ENCODE measurements at regions not wholly inside any gene's neighbourhood (a gene's known extent, or its start where the extent isn't known, plus 50 kb on each side); places are given as distances from the start of the nearest gene placed in this dataset.

DNA sequence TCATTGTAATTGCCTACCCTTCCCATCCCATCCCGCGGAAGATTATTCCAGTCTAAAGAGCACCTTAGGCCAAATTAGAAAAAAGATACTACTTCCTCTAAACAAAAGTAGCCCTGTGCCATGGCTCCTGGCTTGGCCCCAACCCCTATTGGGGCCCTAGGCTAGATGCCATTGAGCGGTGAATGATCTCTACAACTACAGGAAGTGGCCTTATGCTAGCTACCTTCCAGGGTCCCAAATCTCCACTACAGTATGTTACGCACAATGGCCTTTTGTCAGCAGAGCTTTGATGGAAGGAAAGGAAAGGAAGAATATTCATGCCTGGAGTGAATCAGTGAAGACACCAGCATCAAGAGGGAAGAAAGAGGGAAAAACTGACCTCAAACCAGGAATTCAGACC, 73.3 kb upstream of the OSMR start:
- no peaks in the 10 kb centered on the region for H3F3A ChIP-seq (replicated peaks; ENCODE audit: insufficient read depth)
- no peaks in the 10 kb centered on the region for H3K9me3 ChIP-seq
- no peaks in the 10 kb centered on the region for H3K79me2 ChIP-seq (ENCODE audit: insufficient read depth)
- no peak overlapping the region for H3K9ac ChIP-seq
- no peak overlapping the region for H3K27ac ChIP-seq (ENCODE audit: low read depth in 2 of 2, low read length in 1 of 2)
- no peak overlapping the region for H2AFZ ChIP-seq (ENCODE audit: low read depth)
- no peak overlapping the region for H3K4me2 ChIP-seq
- ChIA-PET POLR2A (no interaction called here), CTCF (interaction anchor here (1.0 kb wide), 1 partner anchor 330 kb away, joined by 3 read pairs; no protein-coding TSS in a partner anchor)
- no peaks in the 10 kb centered on the region for H3K4me1 ChIP-seq (ENCODE audit: control insufficient read depth in 1 of 2, insufficient read depth in 2 of 2, low read depth in 1 of 2, low read length in 1 of 2)
- no peaks in the 10 kb centered on the region for H3K9me2 ChIP-seq
- no peaks in the 10 kb centered on the region for H3K36me3 ChIP-seq (replicated peaks in 1 of 2; ENCODE audit: control insufficient read depth in 1 of 2, insufficient read depth in 2 of 2, low read length in 1 of 2)
- H3K4me3 ChIP-seq (ENCODE audit: low read depth in 2 of 2, low read length in 1 of 2) = no peak overlapping the region
- TF ChIP-seq SMC3 (IDR thresholded peaks at IDR 0.05; ENCODE audit: low read depth, low read length) (no peak), JUND (IDR thresholded peaks at IDR 0.05) (no peak), FOSL2 (IDR thresholded peaks at IDR 0.05; ENCODE audit: borderline replicate concordance, low read depth) (no peak), GABPA (IDR thresholded peaks at IDR 0.05; ENCODE audit: low read depth) (no peak), SIN3A (IDR thresholded peaks at IDR 0.05; ENCODE audit: borderline replicate concordance, low read depth, low read length) (no peak)
- TF ChIP-seq, protein P1, sequence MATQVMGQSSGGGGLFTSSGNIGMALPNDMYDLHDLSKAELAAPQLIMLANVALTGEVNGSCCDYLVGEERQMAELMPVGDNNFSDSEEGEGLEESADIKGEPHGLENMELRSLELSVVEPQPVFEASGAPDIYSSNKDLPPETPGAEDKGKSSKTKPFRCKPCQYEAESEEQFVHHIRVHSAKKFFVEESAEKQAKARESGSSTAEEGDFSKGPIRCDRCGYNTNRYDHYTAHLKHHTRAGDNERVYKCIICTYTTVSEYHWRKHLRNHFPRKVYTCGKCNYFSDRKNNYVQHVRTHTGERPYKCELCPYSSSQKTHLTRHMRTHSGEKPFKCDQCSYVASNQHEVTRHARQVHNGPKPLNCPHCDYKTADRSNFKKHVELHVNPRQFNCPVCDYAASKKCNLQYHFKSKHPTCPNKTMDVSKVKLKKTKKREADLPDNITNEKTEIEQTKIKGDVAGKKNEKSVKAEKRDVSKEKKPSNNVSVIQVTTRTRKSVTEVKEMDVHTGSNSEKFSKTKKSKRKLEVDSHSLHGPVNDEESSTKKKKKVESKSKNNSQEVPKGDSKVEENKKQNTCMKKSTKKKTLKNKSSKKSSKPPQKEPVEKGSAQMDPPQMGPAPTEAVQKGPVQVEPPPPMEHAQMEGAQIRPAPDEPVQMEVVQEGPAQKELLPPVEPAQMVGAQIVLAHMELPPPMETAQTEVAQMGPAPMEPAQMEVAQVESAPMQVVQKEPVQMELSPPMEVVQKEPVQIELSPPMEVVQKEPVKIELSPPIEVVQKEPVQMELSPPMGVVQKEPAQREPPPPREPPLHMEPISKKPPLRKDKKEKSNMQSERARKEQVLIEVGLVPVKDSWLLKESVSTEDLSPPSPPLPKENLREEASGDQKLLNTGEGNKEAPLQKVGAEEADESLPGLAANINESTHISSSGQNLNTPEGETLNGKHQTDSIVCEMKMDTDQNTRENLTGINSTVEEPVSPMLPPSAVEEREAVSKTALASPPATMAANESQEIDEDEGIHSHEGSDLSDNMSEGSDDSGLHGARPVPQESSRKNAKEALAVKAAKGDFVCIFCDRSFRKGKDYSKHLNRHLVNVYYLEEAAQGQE (IDR thresholded peaks at IDR 0.05; ENCODE audit: low read depth, low read length) = no peak
- TF ChIP-seq, protein P2, sequence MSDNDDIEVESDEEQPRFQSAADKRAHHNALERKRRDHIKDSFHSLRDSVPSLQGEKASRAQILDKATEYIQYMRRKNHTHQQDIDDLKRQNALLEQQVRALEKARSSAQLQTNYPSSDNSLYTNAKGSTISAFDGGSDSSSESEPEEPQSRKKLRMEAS (IDR thresholded peaks at IDR 0.05; ENCODE audit: low read depth) = no peak
- no peak for DNase-seq
- 95% methylated on average over 4 of the region's 4 CpGs for WGBS (ENCODE audit: low lambda C conversion rate)
- H4K20me1 ChIP-seq (ENCODE audit: insufficient read depth) = no peaks in the 10 kb centered on the region
- no peaks in the 10 kb centered on the region for H3K27me3 ChIP-seq (ENCODE audit: insufficient read depth)

DNA sequence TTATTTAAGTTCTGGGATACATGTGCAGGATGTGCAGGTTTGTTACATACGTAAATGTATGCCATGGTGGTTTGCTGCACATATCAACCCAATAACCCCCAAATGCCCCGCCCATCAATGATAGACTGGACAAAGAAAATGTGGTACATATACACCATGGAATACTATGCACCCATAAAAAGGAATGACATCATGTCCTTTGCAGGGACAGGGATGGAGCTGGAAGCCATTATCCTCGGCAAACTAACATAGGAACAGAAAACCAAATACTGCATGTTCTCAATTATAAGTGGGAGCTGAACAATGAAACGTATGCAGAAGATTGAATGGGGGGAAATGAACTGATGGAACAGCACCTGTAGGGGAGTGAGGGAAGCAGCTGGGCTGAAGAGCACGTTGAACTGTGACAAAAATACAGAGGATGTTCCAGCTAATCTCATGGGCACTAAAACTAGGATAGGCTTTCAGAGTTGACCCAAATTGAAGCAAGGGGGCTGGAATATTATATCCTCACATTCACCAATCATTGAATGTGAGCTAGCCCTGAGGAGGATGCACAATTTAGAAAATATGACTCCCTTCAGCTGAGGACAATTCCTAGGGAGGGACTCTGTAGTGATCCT, 70.5 kb upstream of the OSMR start:
- H3K79me2 ChIP-seq (ENCODE audit: insufficient read depth) = no peaks in the 10 kb centered on the region
- no peak overlapping the region for H3K27ac ChIP-seq (ENCODE audit: low read depth in 2 of 2, low read length in 1 of 2)
- H3K9me3 ChIP-seq = no peaks in the 10 kb centered on the region
- H3K9me2 ChIP-seq = no peaks in the 10 kb centered on the region
- TF ChIP-seq, protein P3, sequence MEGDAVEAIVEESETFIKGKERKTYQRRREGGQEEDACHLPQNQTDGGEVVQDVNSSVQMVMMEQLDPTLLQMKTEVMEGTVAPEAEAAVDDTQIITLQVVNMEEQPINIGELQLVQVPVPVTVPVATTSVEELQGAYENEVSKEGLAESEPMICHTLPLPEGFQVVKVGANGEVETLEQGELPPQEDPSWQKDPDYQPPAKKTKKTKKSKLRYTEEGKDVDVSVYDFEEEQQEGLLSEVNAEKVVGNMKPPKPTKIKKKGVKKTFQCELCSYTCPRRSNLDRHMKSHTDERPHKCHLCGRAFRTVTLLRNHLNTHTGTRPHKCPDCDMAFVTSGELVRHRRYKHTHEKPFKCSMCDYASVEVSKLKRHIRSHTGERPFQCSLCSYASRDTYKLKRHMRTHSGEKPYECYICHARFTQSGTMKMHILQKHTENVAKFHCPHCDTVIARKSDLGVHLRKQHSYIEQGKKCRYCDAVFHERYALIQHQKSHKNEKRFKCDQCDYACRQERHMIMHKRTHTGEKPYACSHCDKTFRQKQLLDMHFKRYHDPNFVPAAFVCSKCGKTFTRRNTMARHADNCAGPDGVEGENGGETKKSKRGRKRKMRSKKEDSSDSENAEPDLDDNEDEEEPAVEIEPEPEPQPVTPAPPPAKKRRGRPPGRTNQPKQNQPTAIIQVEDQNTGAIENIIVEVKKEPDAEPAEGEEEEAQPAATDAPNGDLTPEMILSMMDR (IDR thresholded peaks at IDR 0.05) = no peak
- TF ChIP-seq JUND (IDR thresholded peaks at IDR 0.05) = no peak
- no peak for TF ChIP-seq EZH2phosphoT487 (IDR thresholded peaks at IDR 0.05; ENCODE audit: borderline replicate concordance, low read depth)
- TF ChIP-seq, protein P4, sequence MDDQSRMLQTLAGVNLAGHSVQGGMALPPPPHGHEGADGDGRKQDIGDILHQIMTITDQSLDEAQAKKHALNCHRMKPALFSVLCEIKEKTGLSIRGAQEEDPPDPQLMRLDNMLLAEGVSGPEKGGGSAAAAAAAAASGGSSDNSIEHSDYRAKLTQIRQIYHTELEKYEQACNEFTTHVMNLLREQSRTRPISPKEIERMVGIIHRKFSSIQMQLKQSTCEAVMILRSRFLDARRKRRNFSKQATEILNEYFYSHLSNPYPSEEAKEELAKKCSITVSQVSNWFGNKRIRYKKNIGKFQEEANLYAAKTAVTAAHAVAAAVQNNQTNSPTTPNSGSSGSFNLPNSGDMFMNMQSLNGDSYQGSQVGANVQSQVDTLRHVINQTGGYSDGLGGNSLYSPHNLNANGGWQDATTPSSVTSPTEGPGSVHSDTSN (IDR thresholded peaks at IDR 0.05) = no peak
- TF ChIP-seq SIN3A (IDR thresholded peaks at IDR 0.05; ENCODE audit: borderline replicate concordance, low read depth, low read length) = no peak
- no peak for TF ChIP-seq ELF1 (IDR thresholded peaks at IDR 0.05)
- TF ChIP-seq, protein P5, sequence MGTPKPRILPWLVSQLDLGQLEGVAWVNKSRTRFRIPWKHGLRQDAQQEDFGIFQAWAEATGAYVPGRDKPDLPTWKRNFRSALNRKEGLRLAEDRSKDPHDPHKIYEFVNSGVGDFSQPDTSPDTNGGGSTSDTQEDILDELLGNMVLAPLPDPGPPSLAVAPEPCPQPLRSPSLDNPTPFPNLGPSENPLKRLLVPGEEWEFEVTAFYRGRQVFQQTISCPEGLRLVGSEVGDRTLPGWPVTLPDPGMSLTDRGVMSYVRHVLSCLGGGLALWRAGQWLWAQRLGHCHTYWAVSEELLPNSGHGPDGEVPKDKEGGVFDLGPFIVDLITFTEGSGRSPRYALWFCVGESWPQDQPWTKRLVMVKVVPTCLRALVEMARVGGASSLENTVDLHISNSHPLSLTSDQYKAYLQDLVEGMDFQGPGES (IDR thresholded peaks at IDR 0.05; ENCODE audit: low read depth, low read length) = no peak
- no peak for TF ChIP-seq EP300 (IDR thresholded peaks at IDR 0.05; ENCODE audit: borderline replicate concordance in 1 of 2, low read depth in 1 of 2, low read length in 1 of 2)
- no peak for TF ChIP-seq POLR2AphosphoS5 (IDR thresholded peaks at IDR 0.05; ENCODE audit: low read depth, low read length)
- no peak for TF ChIP-seq RCOR1 (IDR thresholded peaks at IDR 0.05; ENCODE audit: low read length)
- TF ChIP-seq TAF1 (IDR thresholded peaks at IDR 0.05; ENCODE audit: borderline replicate concordance, low read depth, low read length) = no peak
- no peak for TF ChIP-seq MEF2A (IDR thresholded peaks at IDR 0.05; ENCODE audit: borderline replicate concordance, low read depth)
- no peak for TF ChIP-seq RAD21 (IDR thresholded peaks at IDR 0.05; ENCODE audit: low read length)
- no peak for TF ChIP-seq SMC3 (IDR thresholded peaks at IDR 0.05; ENCODE audit: low read depth, low read length)
- TF ChIP-seq TCF12 (IDR thresholded peaks at IDR 0.05) = no peak
- TF ChIP-seq, protein P2 (IDR thresholded peaks at IDR 0.05; ENCODE audit: low read depth) = no peak
- TF ChIP-seq GATA2 (CRISPR knock-in tag; IDR thresholded peaks at IDR 0.05) = no peak
- no peak overlapping the region for H3K4me2 ChIP-seq
- no peaks in the 10 kb centered on the region for H3K4me1 ChIP-seq (ENCODE audit: control insufficient read depth in 1 of 2, insufficient read depth in 2 of 2, low read depth in 1 of 2, low read length in 1 of 2)
- H3K9ac ChIP-seq = no peak overlapping the region
- H3F3A ChIP-seq (replicated peaks; ENCODE audit: insufficient read depth) = no peaks in the 10 kb centered on the region
- no peak overlapping the region for H3K4me3 ChIP-seq (ENCODE audit: low read depth in 2 of 2, low read length in 1 of 2)
- H3K27me3 ChIP-seq (ENCODE audit: insufficient read depth) = no peaks in the 10 kb centered on the region
- DNase-seq = no peak
- WGBS (ENCODE audit: low lambda C conversion rate) = 59% methylated on average over 5 of the region's 5 CpGs
- H2AFZ ChIP-seq (ENCODE audit: low read depth) = no peak overlapping the region
- ChIA-PET CTCF (interaction anchor here (1.0 to 2.4 kb wide), 2 partner anchors 35 to 334 kb away, joined by 3 to 8 read pairs; no protein-coding TSS in a partner anchor), POLR2A (no interaction called here)
- no peaks in the 10 kb centered on the region for H4K20me1 ChIP-seq (ENCODE audit: insufficient read depth)
- H3K36me3 ChIP-seq (replicated peaks in 1 of 2; ENCODE audit: control insufficient read depth in 1 of 2, insufficient read depth in 2 of 2, low read length in 1 of 2) = no peaks in the 10 kb centered on the region

Data from SK-N-SH (cell line).